ENCODE measurements at regions not wholly inside any gene's neighbourhood (a gene's known extent, or its start where the extent isn't known, plus 50 kb on each side); places are given as distances from the start of the nearest gene placed in this dataset.
"Not testable (repeated sequence)": the region's sequence is repeated elsewhere in the genome, so short reads cannot be mapped to it uniquely, and the experiment has no call there.

GRCh38 chr22:49671331-49672013 lies 156.2 kb downstream of the BRD1 start:
- H3K27me3 ChIP-seq (ENCODE audit: control insufficient read depth, insufficient read depth, low read length), result peaks cover 5% of the 10 kb centered on the region
- no peak overlapping the region for H3K4me3 ChIP-seq (ENCODE audit: low read depth, low read length)
- no peak for TF ChIP-seq CTCF (IDR thresholded peaks at IDR 0.05; ENCODE audit: insufficient read depth, low read depth, low read length)
- no peaks in the 10 kb centered on the region for H3K36me3 ChIP-seq (ENCODE audit: control insufficient read depth, insufficient read depth, low read length)
- ChIA-PET CTCF (no interaction called here), POLR2A (no interaction called here)
- DNase-seq (ENCODE audit: low read depth), result no peak

GRCh38 chr22:49670456-49671330 lies 157.0 kb downstream of the BRD1 start:
- CTCF ChIA-PET, result no interaction called here
- TF ChIP-seq CTCF (IDR thresholded peaks at IDR 0.05; ENCODE audit: insufficient read depth, low read depth, low read length), result no peak
- DNase-seq (ENCODE audit: low read depth), result no peak
- no peak overlapping the region for H3K4me3 ChIP-seq (ENCODE audit: low read depth, low read length)
- peaks cover 5% of the 10 kb centered on the region for H3K27me3 ChIP-seq (ENCODE audit: control insufficient read depth, insufficient read depth, low read length)
- POLR2A ChIA-PET, result no interaction called here
- no peaks in the 10 kb centered on the region for H3K36me3 ChIP-seq (ENCODE audit: control insufficient read depth, insufficient read depth, low read length)

GRCh38 chr22:49669969-49670455 lies 157.7 kb downstream of the BRD1 start:
- H3K36me3 ChIP-seq (ENCODE audit: control insufficient read depth, insufficient read depth, low read length); H3K4me3 ChIP-seq (ENCODE audit: low read depth, low read length); CTCF ChIA-PET; POLR2A ChIA-PET; H3K27me3 ChIP-seq (ENCODE audit: control insufficient read depth, insufficient read depth, low read length); DNase-seq (ENCODE audit: low read depth): not testable (repeated sequence)

- DNase-seq (ENCODE audit: low read depth); H3K36me3 ChIP-seq (ENCODE audit: control insufficient read depth, insufficient read depth, low read length); H3K27me3 ChIP-seq (ENCODE audit: control insufficient read depth, insufficient read depth, low read length); POLR2A ChIA-PET; H3K4me3 ChIP-seq (ENCODE audit: low read depth, low read length); CTCF ChIA-PET: not testable (repeated sequence)
Measured at GRCh38 chr22:49669427-49669968, 158.2 kb downstream of the BRD1 start.

GRCh38 chr22:49668402-49668801 lies 159.3 kb downstream of the BRD1 start:
- Histone ChIP-seq H3K27me3 (ENCODE audit: control insufficient read depth, insufficient read depth, low read length) (peaks cover 5% of the 10 kb centered on the region), H3K4me3 (ENCODE audit: low read depth, low read length) (no peak overlapping the region), H3K36me3 (ENCODE audit: control insufficient read depth, insufficient read depth, low read length) (no peaks in the 10 kb centered on the region)
- no peak for TF ChIP-seq CTCF (IDR thresholded peaks at IDR 0.05; ENCODE audit: insufficient read depth, low read depth, low read length)
- POLR2A ChIA-PET, result no interaction called here
- CTCF ChIA-PET, result no interaction called here
- no peak for DNase-seq (ENCODE audit: low read depth)

- TF ChIP-seq CTCF (IDR thresholded peaks at IDR 0.05; ENCODE audit: insufficient read depth, low read depth, low read length), result no peak
- POLR2A ChIA-PET, result no interaction called here
- no peak for DNase-seq (ENCODE audit: low read depth)
- CTCF ChIA-PET, result no interaction called here
- Histone ChIP-seq H3K4me3 (ENCODE audit: low read depth, low read length) (no peak overlapping the region), H3K27me3 (ENCODE audit: control insufficient read depth, insufficient read depth, low read length) (peaks cover 5% of the 10 kb centered on the region), H3K36me3 (ENCODE audit: control insufficient read depth, insufficient read depth, low read length) (no peaks in the 10 kb centered on the region)
Measured at GRCh38 chr22:49667236-49667635, 160.4 kb downstream of the BRD1 start.

Measured in BJ (cell line).